ENCODE measurements at regions not wholly inside any gene's neighbourhood (a gene's known extent, or its start where the extent isn't known, plus 50 kb on each side); places are given as distances from the start of the nearest gene placed in this dataset.

- no peak for DNase-seq
Measured at GRCh38 chr10:130471486-130471885, 335.3 kb downstream of the GLRX3 start.

GRCh38 chr10:130472236-130472635, 336.0 kb downstream of the GLRX3 start:
- DNase-seq: no peak

GRCh38 chr10:130474591-130474990, 338.4 kb downstream of the GLRX3 start:
- DNase-seq: no peak

GRCh38 chr10:130477360-130477759, 341.2 kb downstream of the GLRX3 start:
- no peak for DNase-seq

- DNase-seq: no peak
Measured at GRCh38 chr10:130479146-130479545, 343.0 kb downstream of the GLRX3 start.

GRCh38 chr10:130479926-130480325, 343.7 kb downstream of the GLRX3 start:
- DNase-seq: no peak

- DNase-seq: no peak
Measured at GRCh38 chr10:130480491-130480890, 344.3 kb downstream of the GLRX3 start.

GRCh38 chr10:130481076-130481930, 345.1 kb downstream of the GLRX3 start:
- no peak for DNase-seq

- no peak for DNase-seq
Measured at GRCh38 chr10:130481936-130482335, 345.7 kb downstream of the GLRX3 start.

GRCh38 chr10:130483691-130484467, 347.7 kb downstream of the GLRX3 start:
- DNase-seq: no peak

GRCh38 chr10:130484468-130485180, 348.4 kb downstream of the GLRX3 start:
- no peak for DNase-seq

GRCh38 chr10:130485236-130485957, 349.2 kb downstream of the GLRX3 start:
- no peak for DNase-seq

- no peak for DNase-seq
Measured at GRCh38 chr10:130485958-130486895, 350.0 kb downstream of the GLRX3 start.

- no peak for DNase-seq
Measured at GRCh38 chr10:130486906-130487305, 350.7 kb downstream of the GLRX3 start.

- no peak for DNase-seq
Measured at GRCh38 chr10:130487566-130487965, 351.4 kb downstream of the GLRX3 start.

GRCh38 chr10:130489891-130490290, 353.7 kb downstream of the GLRX3 start:
- DNase-seq: no peak

- no peak for DNase-seq
Measured at GRCh38 chr10:130491011-130491692, 355.0 kb downstream of the GLRX3 start.

GRCh38 chr10:130491693-130492050, 355.5 kb downstream of the GLRX3 start:
- no peak for DNase-seq

- DNase-seq: no peak
Measured at GRCh38 chr10:130492266-130492934, 356.2 kb downstream of the GLRX3 start.

- DNase-seq: no peak
Measured at GRCh38 chr10:130493021-130493420, 356.8 kb downstream of the GLRX3 start.

Data from NCI-H1694 treated with DMSO at 0.1 percent for 48 hours (cell line).